ENCODE measurements at regions not wholly inside any gene's neighbourhood (a gene's known extent, or its start where the extent isn't known, plus 50 kb on each side); places are given as distances from the start of the nearest gene placed in this dataset.

DNA sequence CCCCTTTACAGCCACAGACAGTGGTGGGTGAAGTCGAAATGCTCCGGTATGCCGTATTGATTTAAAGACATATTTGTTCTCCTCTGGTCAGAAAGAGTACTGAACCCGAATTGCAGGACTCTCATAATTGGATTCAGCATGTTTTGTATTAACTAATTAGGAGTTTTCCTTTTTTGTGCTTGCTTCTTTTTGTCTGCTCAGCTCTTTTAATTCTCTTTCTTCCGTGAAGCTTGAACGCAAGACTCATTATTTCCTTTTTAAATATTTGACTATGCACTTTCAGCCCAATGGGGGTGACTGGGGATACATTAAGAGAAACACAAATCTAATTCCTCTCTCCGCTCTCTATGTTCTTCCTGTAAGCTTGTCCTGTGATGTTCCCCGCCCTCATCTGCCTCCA is 246.6 kb upstream of the IRX2 start:
- Histone ChIP-seq H3K4me3 (replicated peaks in 1 of 3; ENCODE audit: low read depth in 2 of 3, low read length in 3 of 3) (no peak overlapping the region), H3K4me2 (replicated peaks; ENCODE audit: extremely low read depth, low read length, poor library complexity, severe bottlenecking) (no peak overlapping the region), H3K27me3 (ENCODE audit: control insufficient read depth in 2 of 2, insufficient read depth in 2 of 2, low read length in 2 of 2) (no peaks in the 10 kb centered on the region), H2AFZ (ENCODE audit: insufficient read depth, low read depth, low read length, poor library complexity, severe bottlenecking) (no peak overlapping the region), H3K9ac (ENCODE audit: insufficient read depth, low read length, poor library complexity, severe bottlenecking) (no peak overlapping the region), H3K4me1 (ENCODE audit: control insufficient read depth in 1 of 2, insufficient read depth in 2 of 2, low read length in 2 of 2) (no peaks in the 10 kb centered on the region), H3K9me3 (replicated peaks in 1 of 2; ENCODE audit: control insufficient read depth in 1 of 2, insufficient read depth in 1 of 2, low read length in 2 of 2) (peaks cover 8 to 50% of the 10 kb centered on the region in 2 donors), H4K20me1 (ENCODE audit: insufficient read depth, low read length) (no peaks in the 10 kb centered on the region), H3K79me2 (ENCODE audit: insufficient read depth, low read length) (no peaks in the 10 kb centered on the region), H3K36me3 (replicated peaks in 1 of 2; ENCODE audit: control insufficient read depth in 1 of 2, insufficient read depth in 2 of 2, low read length in 2 of 2) (no peaks in the 10 kb centered on the region), H3K27ac (ENCODE audit: low read depth in 1 of 2, low read length in 2 of 2) (no peak overlapping the region)
- no peaks in the 10 kb centered on the region for H3K4me1 Mint-ChIP-seq
- TF ChIP-seq, protein P1, sequence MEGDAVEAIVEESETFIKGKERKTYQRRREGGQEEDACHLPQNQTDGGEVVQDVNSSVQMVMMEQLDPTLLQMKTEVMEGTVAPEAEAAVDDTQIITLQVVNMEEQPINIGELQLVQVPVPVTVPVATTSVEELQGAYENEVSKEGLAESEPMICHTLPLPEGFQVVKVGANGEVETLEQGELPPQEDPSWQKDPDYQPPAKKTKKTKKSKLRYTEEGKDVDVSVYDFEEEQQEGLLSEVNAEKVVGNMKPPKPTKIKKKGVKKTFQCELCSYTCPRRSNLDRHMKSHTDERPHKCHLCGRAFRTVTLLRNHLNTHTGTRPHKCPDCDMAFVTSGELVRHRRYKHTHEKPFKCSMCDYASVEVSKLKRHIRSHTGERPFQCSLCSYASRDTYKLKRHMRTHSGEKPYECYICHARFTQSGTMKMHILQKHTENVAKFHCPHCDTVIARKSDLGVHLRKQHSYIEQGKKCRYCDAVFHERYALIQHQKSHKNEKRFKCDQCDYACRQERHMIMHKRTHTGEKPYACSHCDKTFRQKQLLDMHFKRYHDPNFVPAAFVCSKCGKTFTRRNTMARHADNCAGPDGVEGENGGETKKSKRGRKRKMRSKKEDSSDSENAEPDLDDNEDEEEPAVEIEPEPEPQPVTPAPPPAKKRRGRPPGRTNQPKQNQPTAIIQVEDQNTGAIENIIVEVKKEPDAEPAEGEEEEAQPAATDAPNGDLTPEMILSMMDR (IDR thresholded peaks at IDR 0.05) = no peak
- H3K9me3 Mint-ChIP-seq = peaks cover 3 to 33% (median 12%) of the 10 kb centered on the region in 7 donors
- no peak overlapping the region for H3K4me3 Mint-ChIP-seq
- no peaks in the 10 kb centered on the region for H3K36me3 Mint-ChIP-seq
- DNase-seq = no peak
- no peak overlapping the region for H3K27ac Mint-ChIP-seq
- intact Hi-C loops (cut with micrococcal nuclease) = no loop called here
- H3K27me3 Mint-ChIP-seq (ENCODE audit: low read depth in 3 of 3) = peaks cover 0 to 2% (median 0%) of the 10 kb centered on the region in 3 donors
- 95% methylated on average over 3 of the region's 8 CpGs for WGBS (ENCODE audit: insufficient coverage)

DNA sequence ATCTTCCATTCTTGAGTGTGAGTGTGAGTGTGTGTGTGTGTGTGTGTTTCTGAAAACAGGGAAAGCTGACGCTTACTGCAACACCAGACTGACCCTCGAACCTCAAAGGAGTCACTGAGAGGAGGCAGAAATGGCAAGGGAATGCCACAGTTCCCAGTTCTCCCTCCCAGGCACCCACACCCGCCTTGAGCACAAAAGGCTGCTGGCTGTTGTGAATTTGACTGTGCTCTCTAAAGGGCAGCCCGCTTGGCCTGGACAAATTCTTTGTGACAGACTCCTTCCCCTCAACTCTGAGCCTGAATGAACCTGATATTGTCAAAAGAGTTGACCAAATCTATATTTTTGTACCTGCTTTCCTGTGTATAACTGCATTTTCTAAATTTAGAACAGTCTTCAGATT is 245.7 kb upstream of the IRX2 start:
- Histone ChIP-seq H3K27me3 (ENCODE audit: control insufficient read depth in 2 of 2, insufficient read depth in 2 of 2, low read length in 2 of 2) (no peaks in the 10 kb centered on the region), H3K27ac (ENCODE audit: low read depth in 1 of 2, low read length in 2 of 2) (no peak overlapping the region), H3K9ac (ENCODE audit: insufficient read depth, low read length, poor library complexity, severe bottlenecking) (no peak overlapping the region), H3K4me2 (replicated peaks; ENCODE audit: extremely low read depth, low read length, poor library complexity, severe bottlenecking) (no peak overlapping the region), H3K79me2 (ENCODE audit: insufficient read depth, low read length) (no peaks in the 10 kb centered on the region), H3K9me3 (replicated peaks in 1 of 2; ENCODE audit: control insufficient read depth in 1 of 2, insufficient read depth in 1 of 2, low read length in 2 of 2) (peaks cover 7 to 44% of the 10 kb centered on the region in 2 donors), H2AFZ (ENCODE audit: insufficient read depth, low read depth, low read length, poor library complexity, severe bottlenecking) (no peak overlapping the region), H4K20me1 (ENCODE audit: insufficient read depth, low read length) (no peaks in the 10 kb centered on the region), H3K36me3 (replicated peaks in 1 of 2; ENCODE audit: control insufficient read depth in 1 of 2, insufficient read depth in 2 of 2, low read length in 2 of 2) (no peaks in the 10 kb centered on the region), H3K4me1 (ENCODE audit: control insufficient read depth in 1 of 2, insufficient read depth in 2 of 2, low read length in 2 of 2) (no peaks in the 10 kb centered on the region), H3K4me3 (replicated peaks in 1 of 3; ENCODE audit: low read depth in 2 of 3, low read length in 3 of 3) (no peak overlapping the region)
- TF ChIP-seq, protein P1 (IDR thresholded peaks at IDR 0.05) = no peak
- no peak for DNase-seq
- no peak overlapping the region for H3K27ac Mint-ChIP-seq
- H3K4me1 Mint-ChIP-seq = no peaks in the 10 kb centered on the region
- 100% methylated on average over 1 of the region's 4 CpGs for WGBS (ENCODE audit: insufficient coverage)
- intact Hi-C loops (cut with micrococcal nuclease) = no loop called here
- H3K9me3 Mint-ChIP-seq = peaks cover 1 to 33% (median 10%) of the 10 kb centered on the region in 7 donors
- H3K36me3 Mint-ChIP-seq = no peaks in the 10 kb centered on the region
- H3K4me3 Mint-ChIP-seq = no peak overlapping the region
- peaks cover 0 to 2% (median 0%) of the 10 kb centered on the region in 3 donors for H3K27me3 Mint-ChIP-seq (ENCODE audit: low read depth in 3 of 3)
